ENCODE measurements at regions not wholly inside any gene's neighbourhood (a gene's known extent, or its start where the extent isn't known, plus 50 kb on each side); places are given as distances from the start of the nearest gene placed in this dataset.

- no peak for TF ChIP-seq CTCF (IDR thresholded peaks at IDR 0.05; ENCODE audit: control extremely low read depth in 1 of 3, insufficient read depth in 1 of 3, low read depth in 1 of 3, low read length in 3 of 3)
- no peak for TF ChIP-seq ZNF274 (IDR thresholded peaks at IDR 0.05; ENCODE audit: borderline replicate concordance, extremely low read depth, low read length)
- no peak for TF ChIP-seq EP300 (IDR thresholded peaks at IDR 0.05; ENCODE audit: borderline replicate concordance in 1 of 2, low read depth in 2 of 2, low read length in 2 of 2)
- no peak for TF ChIP-seq SP4 (IDR thresholded peaks at IDR 0.05; ENCODE audit: low read length)
- no peak for TF ChIP-seq RFX5 (IDR thresholded peaks at IDR 0.05; ENCODE audit: borderline replicate concordance, low read depth, low read length)
Observed at GRCh38 chr10:21212348-21212747, 313.1 kb downstream of the SKIDA1 start.
